ENCODE measurements at regions not wholly inside any gene's neighbourhood (a gene's known extent, or its start where the extent isn't known, plus 50 kb on each side); places are given as distances from the start of the nearest gene placed in this dataset.
"Not testable (repeated sequence)": the region's sequence is repeated elsewhere in the genome, so short reads cannot be mapped to it uniquely, and the experiment has no call there.

DNA sequence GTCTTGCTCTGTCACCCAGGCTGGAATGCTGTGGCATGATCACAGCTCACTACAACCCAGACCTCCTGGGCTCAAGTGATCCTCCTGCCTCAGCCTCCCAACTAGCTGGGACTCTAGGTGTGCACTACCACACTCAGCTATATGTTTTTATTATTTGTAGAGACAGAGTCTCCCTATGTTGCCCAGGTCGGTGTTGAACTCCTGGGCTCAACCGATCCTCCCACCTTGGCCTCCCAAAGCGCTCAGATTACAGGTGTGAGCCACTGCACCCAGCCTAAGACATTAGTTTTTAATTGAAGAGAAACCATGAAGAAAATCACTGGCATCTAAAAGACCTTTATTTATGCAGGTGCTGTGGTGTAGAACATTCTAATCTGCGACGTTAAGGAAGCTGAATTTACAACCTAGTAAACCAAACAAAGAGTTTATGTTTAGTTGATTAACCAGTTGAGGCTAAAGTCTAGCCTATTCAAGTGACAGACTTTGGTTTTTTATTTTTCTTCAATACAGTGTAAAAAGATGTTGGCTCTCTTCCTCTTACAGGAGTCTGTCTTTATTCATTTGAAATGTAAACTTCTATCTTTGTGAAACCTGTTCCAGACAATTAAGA, 52.5 kb upstream of the NBL1 start:
- DNase-seq = no peak

DNA sequence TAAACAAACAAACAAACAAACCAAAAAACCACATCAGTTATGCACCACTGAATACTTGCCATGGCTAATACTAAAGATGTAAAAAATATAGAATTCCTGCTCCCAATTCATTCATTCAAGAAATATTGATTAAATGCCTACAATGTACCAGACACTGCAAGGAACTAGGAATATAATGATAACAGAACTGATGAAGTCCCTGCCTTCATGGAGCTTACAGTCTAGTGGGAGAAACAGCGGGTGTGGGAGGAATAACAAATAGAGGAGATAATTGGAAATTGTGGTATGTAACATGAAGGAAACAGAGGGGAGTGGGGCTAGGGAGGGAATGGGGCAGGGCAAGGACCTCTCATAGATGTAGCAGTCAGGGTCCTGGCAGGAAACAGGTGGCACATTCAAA, 58.6 kb upstream of the NBL1 start:
- no peak for DNase-seq

DNA sequence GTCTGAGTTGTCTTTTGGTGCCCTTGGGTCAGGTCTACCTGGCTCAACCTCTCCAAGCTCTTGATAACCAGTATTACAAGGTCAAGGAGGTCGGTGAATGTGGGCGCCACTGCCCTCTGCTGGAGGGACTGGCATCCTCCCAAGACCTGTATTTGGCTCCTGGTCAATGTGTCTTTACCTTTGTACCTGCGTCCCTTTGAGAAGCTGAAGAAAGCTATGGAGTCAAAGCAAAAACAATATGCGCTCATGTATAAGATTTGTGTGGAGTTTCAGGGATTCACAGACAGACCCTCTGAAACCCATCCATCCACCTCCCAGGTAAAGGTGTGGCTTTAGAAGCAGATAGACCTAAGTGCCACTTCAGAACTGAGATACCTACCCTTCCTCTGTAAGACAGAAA, 61.8 kb upstream of the NBL1 start:
- DNase-seq = peak in 1 of 2 experiments; percentile 29

DNA sequence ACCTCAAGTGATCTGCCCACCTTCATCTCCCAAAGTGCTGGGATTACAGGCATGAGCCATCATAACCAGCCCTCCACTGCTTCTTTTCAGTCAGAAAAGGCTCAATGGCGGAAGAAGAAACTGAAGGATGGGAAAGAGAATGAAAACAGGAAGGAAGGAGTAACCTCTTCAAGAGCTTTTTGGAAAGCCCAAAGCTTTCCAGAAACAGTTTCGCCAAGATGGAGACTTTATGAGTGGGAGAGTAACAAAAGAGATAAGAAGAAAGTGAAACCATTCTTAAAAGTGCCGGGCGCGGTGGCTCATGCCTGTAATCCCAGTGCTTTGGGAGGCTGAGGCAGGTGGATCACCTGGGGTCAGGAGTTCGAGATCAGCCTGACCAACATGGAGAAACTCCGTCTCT, 62.7 kb upstream of the NBL1 start:
- DNase-seq = no peak

DNA sequence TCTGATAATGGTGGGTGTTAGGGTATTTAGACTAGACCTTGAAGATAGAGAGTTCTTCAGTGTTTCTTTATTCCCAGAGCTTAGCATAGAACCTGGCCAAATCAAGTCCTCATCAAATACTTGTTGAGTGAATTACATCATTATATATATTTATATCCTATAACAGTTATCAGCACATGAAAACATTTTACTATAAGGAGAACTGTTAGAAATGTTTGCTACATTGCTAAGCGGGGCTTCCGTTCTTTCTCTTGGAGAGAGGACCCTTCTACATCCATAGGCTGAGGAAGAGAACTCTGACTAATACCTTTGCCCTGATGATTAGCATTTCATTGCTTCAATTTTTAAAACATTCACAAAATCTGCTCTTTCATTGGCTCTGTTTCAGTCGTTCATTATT, 66.5 kb upstream of the NBL1 start:
- DNase-seq = no peak

DNA sequence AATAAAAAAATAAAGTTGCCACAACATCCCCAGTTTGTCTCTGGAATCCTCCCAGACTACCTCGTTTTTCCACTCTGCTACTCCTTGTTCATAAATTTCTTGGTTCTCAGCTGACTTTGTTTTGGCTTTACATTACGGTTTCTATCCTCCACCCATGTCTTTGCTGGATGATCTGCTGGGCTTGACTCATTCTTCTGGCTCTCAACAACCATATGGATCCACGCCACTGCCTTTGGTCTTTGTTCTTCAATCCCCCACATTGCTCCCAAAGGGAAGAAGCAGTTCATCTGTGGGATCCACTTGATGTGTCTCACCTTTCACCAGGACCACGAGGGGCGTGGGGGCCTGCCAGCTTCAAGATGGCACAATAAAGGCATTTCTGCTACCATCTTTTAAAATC, 67.1 kb upstream of the NBL1 start:
- DNase-seq = peak in 1 of 2 experiments; percentile 24

DNA sequence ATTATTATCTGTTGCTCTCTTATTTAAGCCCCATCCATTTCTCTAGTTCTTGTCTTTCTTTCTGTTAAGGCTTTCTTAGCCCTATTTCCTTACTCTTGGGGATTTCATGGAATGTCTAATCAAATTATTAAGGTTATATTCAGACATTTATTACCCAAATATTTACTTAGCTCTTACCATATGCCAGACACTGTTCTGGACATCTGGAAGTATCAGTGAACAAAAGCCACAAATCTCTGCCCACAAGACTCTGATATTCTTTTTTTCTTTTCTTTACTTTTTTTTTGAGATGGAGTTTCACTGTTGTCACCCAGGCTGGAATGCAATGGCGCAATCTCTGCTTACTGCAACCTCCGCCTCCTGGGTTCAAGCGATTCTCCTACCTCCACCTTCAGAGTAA, 74.3 kb upstream of the NBL1 start:
- no peak for DNase-seq

DNA sequence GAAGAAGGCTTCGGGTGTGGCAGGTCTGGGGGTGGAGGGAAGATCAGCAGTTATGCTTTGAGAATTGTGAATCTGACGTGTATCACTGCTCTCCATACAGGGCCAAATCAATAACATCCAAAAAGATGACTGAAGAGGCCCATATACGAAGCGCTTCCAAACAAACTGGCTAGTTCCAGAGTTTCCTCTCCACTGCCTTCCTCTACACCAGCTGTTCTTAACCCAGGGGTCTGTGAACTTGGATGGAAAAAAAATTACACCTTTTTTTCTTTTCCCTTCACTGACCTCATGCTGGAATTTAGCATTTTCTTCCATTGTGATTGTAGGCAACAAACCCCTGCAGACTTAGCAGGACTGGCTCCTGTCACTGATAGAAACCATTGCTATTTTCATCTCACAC, 77.1 kb upstream of the NBL1 start:
- no peak for DNase-seq

DNA sequence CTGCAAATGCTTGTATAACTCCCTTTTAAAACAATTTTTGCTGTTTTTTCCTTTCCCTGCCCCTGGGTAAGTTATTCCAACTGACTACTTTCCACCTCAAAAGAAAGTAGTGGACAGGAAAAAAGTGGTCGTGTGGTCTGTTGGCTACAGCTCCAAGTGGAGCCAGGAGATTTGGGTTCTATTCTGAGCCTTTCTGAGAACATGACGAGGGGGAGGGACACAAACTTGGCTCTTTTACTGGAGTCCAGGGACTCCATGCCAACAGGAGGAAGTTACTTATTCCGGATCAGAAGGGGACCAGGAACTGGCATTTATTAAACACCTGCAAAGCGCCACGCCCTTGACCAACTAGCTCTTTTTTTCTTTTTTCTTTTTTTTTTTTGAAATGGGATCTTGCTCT, 79.0 kb upstream of the CAPZB start:
- no peak for DNase-seq

DNA sequence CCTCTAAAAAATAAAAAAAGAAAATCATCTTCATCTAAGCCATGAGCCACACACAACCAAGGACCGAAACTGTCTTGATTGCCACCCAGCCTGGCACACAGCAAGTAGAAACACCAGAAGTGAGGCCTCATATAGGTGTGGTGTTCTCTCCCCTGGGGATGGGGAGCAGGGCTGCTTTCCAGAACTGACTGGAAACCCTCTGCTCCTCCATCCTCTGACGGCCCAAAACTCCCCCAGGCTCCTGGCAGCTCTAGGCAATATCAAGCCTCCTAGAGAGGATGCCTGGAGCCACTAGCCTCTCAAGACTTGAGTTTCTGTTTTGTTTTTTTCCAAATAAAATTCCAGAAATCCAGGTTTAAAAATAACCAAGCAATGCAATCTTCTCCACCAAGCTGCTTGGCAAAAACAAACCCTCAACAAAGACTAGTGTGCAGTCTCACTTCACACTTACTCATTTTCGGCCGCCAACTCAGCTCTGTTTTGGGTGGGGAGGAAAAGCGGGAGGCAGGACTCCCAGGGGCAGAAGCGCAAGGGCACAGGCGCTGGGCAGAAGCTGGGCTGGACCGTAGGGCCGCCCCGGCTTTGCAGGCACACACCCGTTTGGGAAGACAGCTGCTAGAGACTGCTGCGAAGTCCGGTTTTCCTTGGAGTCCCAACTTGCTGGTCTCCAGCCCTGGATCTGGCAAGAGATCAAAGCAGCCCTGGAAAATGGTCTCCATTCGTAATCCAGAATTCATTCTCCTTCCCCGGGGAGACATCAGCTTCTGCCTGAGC, 78.2 kb upstream of the CAPZB start:
- DNase-seq = peak in 1 of 2 experiments; percentile 36

DNA sequence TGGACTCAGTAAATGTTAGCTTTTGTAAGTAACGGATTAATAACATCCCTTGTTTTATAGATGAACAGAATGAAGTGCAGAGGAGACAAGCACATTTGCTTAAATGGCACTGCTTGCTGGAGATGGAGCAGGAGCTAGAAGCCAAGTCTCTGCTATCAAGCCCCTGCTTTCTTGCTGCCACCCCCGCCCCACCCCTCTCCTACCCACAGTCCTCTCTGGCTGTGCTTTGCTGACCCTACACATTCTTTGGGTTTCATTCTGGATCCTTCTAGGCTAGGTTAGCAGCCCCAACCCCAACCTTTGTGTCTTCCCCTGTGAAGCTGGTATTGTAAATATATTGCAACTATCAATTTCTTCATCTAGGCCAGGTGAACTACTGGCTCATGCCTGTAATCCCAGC, 77.5 kb upstream of the CAPZB start:
- no peak for DNase-seq

DNA sequence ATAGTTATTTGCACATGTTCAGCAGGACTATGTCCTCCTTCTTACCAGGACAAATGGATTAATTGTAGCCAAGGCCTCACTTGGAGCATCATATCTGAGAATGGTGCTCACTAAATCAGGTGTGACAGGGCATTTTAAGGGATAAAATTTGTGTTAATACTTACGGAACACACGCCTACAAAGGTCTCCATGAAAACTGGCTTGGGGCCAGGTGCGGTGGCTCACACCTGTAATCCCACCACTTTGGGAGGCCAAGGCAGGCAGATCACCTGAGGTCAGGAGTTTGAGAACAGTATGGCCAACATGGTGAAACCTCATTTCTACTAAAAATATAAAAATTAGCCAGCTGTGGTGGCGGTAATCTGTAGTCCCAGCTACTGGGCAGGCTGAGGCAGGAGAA, 75.1 kb upstream of the CAPZB start:
- no peak for DNase-seq

DNA sequence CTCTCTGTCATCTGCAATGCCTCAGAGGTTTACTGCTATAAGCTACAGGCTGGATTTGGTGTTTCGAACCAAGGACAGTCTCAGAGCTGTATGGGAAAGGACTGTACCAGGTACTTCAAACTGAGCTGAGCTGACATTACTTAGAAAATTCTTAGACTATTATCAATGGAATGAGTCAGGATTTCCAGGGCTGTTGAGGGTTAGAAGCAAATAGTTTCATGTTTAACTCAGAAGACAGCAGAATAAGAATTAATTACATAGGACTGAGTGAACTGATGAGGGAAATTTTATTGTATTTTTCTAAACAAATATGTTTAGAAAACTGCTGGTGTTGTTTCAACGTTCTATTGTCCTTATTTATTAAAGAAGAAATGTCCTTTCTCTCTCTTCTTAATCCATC, 74.3 kb upstream of the CAPZB start:
- DNase-seq = no peak

DNA sequence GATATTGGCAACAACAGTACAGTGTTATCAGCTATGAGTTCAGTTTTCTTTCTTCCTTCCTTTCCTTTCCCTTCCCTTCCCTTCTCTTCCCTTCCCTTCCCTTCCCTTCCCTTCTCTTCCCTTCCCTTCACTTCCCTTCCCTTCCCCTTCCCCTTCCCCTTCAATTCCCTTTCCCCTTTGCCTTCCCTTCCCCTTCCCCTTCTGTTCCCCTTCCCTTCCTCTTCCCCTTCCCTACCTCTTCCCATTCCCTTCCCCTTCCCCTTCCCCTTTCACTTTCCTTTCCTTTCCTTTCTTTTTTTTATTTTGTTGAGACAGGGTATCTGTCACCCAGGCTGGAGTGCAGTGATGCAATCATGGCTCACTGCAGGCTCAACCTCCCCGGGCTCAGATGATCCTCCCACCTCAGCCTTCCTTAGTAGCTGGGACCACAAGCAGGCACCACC, 72.3 kb upstream of the CAPZB start:
- no peak for DNase-seq

DNA sequence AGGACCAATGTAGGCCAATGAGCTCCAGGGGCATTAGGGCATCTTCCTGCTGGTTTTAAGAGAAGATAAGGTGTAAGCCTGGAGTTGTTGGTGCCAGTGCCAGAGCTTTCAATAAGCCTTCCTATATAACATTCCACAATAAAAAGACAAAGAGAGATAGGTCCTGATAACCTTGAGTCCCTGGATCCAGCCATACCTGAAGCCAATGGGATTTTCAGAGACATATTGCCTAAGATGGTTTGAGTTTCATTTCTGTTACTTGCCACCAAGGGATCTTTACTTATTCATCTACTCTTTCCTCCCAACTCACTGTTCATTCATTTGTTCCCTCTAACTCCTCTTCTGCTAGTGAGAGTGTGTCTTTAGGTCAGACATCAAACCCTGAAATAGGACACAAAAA, 68.8 kb upstream of the CAPZB start:
- no peak for DNase-seq

DNA sequence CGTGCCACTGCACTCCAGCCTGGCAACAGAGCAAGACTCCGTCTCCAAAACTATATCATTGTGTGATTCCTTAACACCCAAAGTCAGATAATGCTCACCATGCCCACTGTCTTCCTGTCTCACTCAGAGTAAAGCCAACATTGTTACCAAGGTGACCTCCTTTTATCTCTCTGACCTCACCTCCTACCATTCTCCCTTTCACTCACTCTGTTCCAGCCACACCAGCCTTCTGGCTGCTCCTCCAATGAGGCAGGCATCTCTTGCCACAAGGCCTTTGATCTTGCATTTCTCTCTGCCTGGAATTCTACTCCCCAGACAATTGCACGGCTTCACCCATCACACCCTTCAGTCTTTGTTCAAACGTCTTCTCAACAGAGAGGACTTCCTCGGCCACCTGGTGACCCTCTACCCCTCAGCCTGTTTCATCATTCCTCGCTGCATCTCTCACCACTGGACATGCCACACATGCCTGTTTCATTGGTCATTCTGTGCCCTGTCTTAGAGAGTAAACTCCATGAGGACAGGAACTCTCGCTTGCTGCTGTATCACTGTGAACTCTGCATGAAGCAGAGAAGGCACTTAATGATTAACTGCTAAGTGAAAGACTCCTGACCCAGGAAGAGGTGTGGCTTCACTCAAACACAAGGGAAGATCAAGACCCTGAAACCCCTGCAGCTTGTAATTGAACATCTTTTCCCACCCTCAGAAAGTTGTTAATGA, 67.1 kb upstream of the CAPZB start:
- no peak for DNase-seq

DNA sequence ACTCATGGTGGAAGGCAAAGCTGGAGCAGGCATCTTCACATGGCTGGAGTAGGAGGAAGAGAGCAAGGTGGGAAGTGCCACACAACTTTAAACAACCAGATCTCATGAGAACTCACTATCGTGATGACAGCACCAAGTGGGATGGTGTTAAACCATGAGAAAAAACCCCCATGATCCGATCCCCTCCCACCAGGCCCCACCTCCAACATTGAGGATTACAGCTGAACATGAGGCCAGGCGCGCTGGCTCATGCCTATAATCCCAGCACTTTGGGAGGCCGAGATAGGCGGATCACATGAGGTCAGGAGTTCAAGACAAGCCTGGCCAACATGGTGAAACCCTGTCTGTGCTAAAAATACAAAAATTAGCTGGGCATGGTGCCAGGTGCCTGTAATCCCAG, 66.5 kb upstream of the CAPZB start:
- not testable (repeated sequence) for DNase-seq

DNA sequence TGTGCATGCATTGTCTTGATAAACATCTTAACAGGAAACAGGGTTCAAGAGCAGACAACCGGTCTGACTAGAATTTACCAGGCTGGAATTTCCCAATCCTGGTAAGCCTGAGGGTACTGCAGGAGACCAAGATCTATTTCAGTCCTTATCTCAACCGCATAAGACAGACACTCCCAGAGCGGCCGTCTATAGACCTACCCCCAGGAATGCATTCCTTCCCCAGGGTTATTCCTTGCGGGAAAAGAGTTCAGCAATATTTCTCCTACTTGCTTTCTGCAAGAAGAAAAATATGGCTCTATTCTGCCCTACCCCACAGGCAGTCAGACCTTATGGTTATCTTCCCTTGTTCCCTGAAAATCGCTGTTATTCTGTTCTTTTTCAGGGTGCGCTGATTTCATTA, 65.1 kb upstream of the CAPZB start:
- not testable (repeated sequence) for DNase-seq

DNA sequence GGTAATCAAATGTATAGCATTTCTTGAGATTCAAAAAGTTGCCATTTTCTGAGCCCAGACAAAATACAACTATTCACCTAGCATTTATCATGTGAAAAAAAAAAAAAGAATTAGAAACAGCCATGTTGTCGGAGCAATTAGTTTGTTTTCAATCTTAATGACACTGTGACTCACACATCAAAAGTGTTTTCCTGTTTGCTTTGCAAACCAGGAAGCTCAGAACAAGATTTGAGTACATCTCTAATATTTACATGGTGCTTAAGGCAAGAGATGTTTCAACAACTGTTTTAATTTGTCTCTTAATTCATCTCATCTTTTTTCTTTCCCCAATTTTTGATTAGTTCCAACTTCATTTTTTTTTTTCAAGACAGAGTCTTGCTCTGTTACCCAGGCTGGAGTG, 62.5 kb upstream of the CAPZB start:
- DNase-seq = no peak

DNA sequence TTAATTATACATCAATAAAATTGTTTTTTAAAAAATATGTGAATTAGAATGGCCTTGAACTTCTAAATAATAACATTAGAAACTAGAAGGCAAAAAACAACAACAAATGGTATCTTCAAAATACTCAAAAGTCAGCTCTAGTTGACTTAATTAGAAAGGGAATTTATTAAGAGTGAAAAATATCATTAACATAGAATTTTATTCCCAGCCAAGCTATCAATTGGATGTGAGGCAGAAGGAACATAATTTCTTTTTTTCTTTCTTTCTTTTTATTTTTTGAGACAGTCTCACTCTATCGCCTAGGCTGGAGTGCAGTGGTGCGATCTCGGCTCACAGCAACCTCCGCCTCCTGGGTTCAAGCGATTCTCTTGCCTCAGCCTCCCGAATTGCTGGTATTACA, 51.2 kb upstream of the CAPZB start:
- no peak for DNase-seq

DNA sequence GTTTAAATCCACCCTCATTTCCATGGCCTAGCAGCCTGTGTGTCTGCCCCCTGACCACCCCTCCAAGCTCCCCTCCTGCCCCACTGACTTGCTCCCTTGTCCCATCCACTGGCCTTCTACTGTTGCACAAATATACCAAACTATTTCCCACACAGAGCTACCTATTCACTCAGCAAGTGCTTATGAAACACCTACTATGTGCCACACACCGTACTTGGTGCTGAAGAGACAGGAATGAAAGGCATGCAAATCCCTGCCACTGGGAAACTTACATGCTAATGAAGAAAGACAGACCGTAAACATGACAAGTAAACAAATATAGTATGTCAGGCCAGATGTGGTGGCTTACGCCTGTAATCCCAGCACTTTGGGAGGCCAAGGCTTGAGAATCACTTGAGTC, 49.9 kb upstream of the CAPZB start:
- DNase-seq = no peak
